Left hindlimb (tissue), 1 donor: ENCODE measurements at regions not wholly inside any gene's neighbourhood (a gene's known extent, or its start where the extent isn't known, plus 50 kb on each side); places are given as distances from the start of the nearest gene placed in this dataset.

Experiments used
- DNase-seq: peaks from one replicate; pipeline ENCODE4 v3.0.0-alpha.2; 2018

DNA sequence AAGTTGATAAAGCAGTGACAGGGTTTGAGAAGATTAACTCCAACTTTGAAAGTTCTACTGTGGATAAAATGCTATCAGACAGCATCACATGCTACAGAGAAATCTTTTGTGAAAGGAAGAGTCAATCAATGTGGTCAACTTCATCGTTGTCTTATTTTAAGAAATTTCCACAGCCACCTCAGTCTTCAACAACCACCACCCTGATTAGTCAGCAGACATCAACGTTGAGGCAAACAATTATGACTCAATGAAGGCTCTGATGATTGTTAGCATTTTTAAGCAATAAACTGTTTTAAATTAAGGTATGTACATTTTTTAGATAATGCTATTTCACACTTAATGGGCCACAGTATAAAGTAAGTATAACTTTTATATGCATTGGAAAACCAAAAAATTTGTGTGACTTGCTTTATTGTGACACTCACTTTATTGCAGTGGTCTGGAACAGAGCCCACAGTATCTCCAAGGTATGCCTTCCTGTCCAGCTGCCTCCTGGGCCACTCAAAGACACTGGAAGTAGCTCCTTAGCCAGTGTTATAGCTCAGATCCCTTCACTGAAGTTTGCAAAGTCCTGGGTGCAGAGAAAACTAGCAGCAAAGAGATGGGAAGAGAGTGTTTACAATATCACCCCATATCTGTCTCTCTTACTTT, 293.1 kb downstream of the ARHGAP12 start:
- DNase-seq: no peak

DNA sequence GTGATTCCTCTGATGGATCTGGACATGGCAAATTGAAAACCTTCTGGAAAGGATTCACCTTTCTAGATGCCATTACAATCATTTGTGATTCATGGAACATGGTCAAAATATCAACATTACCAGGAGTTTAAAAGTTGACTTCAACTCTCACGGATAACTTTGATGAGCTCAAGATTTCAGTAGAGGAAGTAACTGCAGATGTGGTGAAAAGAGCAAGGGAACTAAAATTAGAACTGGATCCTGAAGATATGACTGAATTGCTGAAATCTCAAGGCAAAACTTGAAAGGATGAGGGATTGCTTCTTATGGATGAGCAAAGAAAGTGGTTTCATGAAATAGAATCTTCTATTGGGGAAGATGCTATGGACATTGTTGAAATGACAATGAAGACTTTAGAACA, 293.6 kb downstream of the ARHGAP12 start:
- DNase-seq: no peak

DNA sequence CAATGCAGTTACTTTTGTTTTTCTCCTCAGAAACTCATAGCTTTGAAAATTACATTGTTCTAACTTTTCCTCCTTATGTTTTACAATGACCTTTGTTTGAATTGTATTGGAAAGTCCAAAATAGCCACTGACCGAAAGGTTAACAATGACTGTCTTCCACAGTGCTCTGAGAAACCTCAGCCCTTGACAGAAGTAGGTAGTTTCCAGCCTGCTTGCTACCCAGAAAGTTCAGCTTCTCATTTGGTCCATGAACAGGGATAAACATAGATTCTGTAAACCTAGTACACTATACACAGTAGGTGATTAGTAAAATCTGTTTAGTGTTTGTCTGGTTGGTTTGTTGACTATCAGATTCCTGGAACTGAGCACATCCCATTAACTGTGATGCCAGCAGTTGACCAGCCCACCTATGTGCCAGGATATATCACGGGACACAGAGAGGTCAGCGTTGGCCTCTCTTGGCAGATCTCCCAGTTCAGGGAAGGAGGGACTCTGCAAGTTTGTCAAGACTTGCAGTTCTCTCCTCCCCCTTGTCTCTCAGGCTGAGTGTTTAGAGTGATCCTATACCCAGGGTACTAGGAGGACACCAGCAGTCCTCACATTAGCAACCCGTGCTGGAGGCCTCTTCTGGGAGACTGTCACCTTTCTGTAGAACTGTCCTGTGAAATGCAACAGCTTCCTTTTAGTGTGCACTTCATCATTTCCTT, 297.6 kb downstream of the ARHGAP12 start:
- DNase-seq: no peak

DNA sequence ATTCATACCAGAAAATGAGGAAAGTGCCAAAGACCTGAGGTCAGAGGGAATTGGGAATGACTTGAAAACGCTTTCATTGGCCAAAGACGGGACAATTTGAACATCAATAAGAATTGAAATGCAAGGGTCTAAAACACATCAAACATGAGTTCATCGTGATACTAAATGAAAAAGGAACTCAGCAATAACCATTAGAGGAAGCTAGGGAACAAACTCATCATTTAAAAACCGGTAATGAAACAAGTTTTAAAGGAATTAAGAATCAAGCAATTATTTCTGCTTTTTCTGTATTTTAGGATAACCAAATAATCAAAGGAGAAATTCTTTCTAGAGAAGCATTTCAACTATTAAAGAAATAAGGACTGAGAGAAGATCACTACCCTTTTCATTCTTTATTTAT, 303.1 kb downstream of the ARHGAP12 start:
- DNase-seq: no peak

DNA sequence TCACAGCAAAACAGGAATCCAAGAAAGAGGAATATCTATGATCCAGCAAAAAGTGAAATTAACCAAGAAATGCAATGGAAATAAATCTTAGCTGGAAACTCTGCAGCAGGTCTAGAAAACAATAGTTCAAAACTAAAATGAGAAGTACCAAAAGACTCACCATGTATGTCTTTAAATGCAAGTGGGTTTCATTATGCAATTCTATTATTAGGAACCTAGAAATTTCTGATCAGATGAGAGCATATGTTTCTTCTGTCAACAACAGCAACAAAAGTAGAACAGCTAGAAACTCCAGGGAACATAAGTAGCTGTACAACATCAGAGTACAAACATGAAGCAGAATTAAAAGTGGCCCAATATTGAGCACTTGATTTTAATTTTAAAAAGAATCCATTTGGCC, 304.0 kb downstream of the ARHGAP12 start:
- DNase-seq: no peak

DNA sequence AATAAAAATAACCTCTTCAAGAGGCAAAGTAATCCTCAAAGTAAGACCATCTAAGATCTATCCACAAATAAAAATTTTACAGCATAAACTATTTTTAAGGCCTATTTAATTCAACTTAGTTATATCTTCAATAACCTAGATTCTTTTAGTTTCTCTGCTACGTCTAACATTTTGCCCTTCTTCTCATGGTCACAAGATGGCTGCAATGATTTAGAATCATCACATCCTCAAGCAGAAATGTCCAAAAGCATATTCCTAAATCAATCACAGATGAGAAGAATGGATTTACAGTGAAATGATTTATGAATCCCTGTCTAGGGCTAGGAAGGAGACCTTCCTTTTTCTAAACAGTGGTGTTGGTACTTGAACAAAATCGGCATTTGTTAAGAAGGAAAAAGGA, 304.7 kb downstream of the ARHGAP12 start:
- DNase-seq: no peak

DNA sequence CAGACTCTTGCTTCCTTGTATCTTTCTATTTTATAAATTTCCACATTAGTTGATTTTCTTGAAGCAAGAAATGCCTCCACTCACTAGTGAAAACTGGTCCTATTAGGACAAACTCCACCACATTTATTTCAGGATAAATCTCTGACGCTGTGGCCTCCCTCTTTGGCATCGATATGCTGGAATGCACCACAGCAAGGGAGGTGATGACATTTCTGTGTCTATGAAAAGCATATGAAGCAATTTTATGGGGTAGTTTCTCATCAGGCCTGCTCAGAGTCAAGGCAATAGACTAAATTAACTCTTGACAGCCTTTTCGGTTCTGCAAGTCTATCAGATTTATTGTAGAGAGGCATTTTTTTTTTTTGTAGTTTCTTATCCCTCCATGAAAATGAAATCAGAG, 304.4 kb downstream of the ZEB1 start:
- DNase-seq: peak; percentile 63

DNA sequence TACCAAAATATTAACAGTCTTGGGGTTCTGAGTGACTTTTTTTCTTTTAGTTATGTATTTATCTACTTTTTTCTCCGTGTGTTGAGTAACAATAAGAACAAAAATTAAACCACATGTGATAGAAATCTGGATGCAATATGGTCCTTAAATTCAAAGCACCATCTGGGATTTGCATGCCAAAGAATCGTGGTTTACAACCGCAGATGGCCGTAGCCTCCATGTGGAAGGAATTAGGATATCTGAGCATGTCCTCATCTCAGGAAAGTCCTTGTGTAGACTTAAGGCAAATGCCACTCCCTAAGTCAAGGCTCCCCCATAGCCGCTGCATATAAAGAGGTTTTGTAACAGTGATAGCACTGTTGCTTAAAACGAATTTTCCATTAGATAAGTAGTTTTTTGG, 304.0 kb downstream of the ZEB1 start:
- no peak for DNase-seq

DNA sequence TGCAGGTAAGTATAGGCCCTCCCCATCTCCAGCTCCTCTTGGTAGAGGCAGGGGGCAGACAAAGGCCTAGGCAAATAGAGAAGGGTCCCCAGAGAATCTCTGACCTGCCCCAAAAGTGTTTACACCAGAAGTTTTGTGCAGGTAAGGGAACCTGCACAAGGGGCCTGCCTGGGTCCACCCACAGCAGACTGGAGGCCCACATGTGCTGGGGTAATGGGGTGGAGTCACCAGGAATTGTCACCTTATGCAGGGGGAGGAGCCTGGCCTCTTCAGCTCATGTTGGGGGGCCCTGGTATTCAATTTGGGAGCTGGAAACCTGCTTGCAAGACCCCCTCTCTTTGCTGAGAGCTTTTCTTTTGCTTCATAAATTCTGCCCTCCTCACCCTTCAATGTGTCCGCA, 302.7 kb downstream of the ZEB1 start:
- DNase-seq: no peak

DNA sequence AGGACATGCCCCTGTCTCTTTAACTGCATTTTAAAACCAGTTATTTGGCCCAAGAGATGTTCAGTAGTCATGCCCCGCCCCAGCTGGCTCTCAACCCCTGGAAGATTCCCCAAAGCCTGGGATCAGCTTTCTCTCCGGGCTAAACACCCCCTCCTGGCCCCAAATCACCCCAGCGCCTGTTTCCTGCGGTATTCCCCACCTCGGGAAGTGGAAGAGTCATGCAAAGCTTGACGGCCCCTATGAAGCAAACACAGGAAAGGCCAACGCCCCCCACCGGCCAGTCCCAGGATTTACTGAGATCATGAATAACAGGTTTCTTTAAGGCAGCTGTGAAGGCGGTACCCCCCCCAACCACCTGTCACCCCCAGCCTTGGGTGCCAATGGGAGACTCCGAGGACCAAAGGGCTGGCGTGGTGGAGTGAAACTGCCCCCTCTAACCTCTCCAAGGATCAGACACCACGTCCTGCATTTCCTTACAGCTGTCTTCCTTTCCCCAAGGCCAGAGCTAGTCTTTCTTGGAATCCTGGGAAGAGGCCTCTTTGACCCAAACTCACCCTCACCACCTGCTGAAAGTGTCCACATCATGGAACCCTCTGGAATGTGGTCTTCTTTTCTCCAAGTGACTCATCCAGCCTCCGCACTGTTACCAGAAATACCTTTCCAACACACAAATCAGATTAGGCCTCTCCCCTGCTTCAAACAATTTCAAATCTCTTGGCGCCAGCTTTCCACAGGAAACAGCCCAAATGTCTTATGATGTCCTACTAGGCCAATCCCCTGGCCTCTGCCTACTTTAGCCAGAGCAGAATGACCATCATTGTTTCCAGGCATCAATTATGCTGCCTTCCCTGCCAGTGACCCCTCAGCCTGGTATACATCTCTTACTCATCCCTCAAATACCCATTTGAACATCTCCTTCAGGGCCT, 301.5 kb downstream of the ZEB1 start:
- peak; percentile 84 for DNase-seq

DNA sequence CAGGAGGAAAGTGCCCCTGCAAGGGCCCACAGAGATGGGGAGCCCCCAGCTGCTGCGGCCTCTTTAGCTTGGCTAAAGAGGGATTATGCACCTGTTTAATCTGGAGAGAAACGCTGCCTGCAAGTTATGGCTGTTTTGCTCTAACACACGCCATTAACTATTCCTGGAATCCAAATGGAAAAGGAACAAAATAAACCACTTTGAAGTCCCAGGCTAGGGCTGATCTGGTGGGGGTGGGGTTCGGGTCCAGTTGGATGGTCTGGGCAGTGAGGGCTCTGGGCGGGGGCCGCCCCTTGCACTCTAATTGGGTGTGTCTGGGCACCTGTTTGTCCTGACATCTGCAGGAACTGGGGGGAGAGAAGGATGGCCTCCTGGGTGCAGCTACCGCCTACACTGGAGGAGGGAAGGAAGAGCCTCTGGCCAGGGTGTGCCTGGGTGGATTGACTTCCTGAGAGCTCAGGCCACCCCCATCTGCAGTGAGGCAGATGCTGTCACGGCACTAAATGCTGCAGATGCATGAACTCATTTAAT, 300.6 kb downstream of the ZEB1 start:
- peak; percentile 57 for DNase-seq

DNA sequence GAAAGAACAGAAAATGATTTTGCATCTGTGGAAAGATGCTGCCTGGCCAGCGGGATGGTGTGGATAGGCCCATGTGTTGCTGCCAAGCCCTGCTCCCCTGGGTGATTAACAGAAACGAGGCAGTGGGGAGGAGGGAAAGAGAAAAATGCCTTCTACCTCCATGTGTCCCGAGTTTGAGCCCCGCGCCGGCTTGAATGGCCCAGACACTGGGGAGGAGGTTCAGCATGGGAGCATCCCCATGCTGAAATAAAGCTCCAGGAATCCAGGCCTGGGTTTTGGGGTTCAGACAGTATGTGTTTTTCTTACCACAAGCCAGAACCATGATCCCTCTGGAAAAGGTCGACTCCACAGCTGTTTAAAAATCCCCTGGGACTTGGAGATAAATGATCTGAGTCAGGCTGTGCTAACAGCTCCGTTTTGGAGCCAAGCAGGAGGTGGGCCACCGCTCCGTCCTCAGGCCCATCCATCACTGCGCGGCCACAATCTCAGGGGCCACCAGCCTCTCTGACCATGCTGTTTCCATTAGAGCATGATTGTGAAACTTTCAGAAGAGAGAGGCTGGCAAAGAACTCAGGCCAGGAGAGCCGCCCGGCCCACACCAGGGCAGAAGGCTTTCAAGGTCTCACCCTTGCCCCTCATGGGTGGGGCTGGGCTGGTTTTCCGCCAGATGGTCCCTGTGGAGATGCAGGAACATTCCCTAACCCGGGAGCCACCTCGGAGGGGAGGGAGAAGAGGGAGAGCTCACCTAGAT, 299.7 kb downstream of the ZEB1 start:
- no peak for DNase-seq

DNA sequence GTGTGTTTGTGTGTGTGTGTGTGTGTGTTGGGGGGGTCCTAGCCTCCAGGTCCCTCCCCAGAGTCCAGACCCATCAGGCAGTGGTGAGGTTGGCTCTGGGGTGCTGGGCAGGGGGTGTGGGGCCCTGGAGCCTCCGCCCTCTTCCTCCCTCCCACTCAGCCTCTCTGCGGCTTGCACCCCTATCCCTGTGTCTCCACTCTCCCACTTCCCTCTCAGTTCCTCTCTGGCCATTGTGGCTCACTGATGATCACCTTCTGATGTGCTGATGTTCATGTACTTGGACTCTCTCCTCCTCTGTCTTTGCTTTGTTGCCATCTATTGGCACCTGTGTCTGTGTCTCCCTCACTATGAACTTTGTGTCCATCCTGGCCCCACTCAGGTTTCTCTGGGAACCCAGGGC, 298.7 kb downstream of the ZEB1 start:
- no peak for DNase-seq

DNA sequence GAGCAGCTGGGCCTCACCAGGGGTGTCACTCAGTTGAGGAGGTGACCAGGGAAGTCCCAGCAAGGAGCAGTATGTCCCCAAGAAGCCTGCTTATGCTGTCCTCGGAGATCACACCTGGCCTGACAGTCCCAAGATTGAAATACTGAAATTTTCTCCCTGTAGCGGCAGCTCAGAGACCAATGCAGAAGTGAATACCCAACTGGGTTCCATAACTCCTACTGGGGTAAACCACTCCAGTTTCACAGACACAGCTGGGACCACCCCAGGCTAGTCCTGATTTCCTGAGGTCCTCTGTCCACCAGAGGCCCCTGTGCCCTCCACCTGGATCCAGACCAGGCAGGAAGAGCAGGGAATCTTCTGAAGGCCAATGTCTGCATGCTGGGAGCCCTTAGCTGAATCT, 298.1 kb downstream of the ZEB1 start:
- DNase-seq: no peak

DNA sequence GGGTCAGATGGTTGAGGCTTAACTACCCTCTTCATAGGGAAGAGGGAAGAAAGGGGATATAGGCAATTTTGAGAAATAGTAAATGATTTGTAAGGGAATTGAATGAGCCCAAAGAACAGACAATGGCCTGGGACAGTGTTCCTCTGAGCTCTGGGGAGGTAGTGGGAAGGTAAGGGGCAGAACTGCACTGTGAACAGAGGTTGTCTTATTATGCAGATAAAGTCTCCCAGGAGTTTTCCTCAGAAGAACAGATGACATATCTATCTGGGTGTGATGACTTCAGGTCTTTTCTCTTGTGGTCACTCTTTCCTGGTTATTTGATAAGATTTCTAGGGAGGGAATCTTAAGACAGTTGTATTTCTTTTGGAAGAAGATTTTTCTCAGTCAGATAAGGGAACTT, 296.1 kb downstream of the ZEB1 start:
- no peak for DNase-seq

DNA sequence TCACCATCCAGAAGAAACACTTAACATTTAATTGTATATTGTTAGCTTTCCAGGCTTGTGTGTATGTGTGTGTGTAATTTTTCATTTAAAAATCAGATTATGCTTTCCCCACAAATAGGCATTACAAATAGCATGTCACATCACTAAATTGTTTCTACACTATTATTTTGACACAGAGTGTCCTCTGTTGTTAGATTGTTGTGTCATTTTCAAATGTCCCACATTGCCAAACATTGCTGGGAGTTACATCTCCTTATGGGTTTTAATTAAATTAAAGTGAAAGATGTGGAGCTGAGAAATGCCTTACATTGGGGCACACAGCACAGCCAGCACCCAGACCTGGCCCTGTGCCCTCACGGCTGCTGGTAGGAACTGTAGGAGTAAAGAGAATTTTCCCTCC, 295.6 kb downstream of the ZEB1 start:
- DNase-seq: no peak

DNA sequence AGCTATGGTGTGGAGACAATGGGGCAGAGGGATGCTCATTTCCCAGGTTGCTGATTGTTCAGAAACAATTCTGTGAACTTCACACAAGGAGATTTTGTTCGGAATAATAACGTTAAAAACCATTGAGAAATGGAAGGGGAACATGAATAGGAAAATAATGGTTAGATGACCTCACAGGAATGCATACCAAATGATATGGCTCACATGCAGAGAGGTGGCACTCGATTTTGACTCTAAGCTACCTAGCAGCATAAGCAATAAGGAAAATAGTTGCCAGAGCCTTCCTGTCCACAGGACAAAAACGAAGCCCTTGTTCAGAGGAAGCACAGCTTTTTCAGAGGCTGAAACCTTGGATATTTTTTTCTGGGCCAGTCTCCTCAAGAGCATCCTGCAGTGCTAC, 293.1 kb downstream of the ZEB1 start:
- DNase-seq: no peak

DNA sequence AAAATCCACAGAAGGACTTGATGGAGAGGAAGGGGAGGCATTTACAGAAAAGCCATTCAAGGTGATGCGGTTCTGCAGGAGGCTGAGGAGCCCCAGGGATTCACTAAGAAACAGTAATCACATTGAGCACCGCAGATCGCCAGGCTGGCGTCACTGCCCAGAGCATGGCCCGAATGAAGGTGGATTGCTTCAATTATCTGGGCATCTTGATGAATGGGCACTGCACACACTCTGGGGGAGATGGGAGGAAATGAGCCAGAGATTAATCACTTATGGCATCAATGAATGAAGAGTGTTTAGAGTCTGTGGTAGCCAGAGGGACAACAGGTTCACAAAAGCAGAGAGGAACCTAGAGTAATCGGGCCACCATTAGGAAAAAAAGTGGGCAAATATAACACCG, 292.1 kb downstream of the ZEB1 start:
- no peak for DNase-seq

DNA sequence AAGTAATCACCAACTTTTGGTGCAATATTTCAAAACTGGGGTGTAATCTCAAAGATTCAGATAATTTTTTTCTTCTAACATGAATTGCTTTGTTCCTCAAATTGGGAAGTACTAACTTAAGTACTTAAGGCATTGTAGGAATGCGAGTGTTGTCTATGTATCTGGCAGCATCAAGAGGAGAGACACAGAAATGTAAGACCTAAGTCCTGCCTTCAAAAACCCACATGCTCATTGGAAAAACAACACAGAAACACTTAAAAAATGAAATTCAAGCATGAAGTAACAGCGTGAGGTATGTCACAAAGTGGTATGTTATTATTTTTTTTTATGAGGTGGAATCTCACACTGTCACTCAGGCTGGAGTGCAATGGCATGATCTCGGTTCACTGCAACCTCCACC, 288.5 kb downstream of the ZEB1 start:
- DNase-seq: no peak

DNA sequence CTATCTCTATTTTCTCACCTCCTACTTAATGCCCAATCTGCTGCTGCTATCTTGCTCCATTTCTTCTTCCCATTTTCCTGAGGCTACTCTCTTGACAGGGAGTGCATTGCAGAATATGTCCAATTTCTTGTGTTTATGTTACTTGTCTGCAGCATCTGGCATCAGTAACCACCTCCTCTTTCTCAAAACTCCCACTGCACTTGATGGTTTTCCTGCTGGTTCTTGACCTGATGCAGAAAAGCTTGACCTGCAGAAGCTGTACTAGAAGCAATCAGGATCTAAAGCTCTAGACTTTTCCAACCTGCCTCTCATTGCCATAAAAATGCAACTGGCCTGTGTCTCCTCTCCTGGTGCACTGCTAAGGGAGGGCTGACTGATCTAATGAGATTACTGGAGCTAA, 287.8 kb downstream of the ZEB1 start:
- no peak for DNase-seq

DNA sequence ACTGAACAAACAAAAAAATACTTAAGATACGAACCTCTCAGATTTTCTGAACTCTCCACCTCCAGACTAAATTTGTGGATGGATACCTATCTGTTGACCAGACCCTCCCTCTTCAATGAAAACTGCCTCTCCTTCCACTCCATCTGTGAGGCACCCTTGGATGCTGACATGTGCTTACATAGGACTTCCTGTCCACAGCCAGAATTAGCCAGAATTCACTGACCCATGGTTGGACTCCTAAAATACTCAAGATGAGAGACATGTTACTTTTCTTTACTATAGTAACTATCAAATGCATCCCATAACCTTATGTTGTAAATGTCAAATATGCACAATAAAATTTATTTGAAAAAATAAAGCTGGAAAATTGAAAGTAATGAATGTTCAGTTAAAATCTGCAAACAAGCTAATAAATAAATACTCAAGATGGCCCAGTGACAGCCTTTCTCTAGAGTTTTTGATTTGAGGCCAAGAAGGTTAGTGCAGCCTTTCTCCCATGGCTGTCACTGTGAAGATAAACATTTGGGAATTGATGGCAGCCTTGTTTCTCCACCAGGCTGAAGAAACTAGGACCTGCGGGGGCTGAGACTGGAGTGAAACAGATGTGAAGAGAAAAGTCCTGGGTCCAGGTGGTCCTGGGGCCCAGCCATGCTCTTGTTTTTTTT, 287.0 kb downstream of the ZEB1 start:
- DNase-seq: no peak

DNA sequence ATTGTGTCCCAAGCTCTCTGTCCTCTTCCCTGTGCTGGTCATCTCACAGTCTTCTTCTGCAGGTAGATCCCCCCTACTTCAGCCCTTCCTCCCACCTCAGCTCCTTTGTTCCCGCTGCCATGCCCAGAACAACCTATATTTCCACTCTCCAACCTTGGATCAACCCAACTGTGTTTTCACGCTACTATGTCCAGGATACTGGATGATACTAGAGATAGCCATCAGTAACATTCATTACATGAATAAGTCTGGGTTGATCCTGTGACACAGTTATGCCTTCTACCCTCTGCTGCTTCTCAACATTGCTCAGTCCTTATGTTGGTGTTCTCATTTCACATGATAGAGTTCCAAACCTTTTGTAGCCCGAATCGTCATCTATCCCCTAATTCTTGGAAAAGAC, 286.4 kb downstream of the ZEB1 start:
- DNase-seq: no peak
